ENCODE measurements at regions not wholly inside any gene's neighbourhood (a gene's known extent, or its start where the extent isn't known, plus 50 kb on each side); places are given as distances from the start of the nearest gene placed in this dataset.

- TF ChIP-seq POLR2AphosphoS5 (IDR thresholded peaks at IDR 0.05; ENCODE audit: borderline replicate concordance, low read depth, low read length): no peak
- no peak for TF ChIP-seq FOXP2 (optimal IDR thresholded peaks at IDR 0.05; ENCODE audit: control extremely low read depth, extremely low read length, insufficient read depth)
- no peak for TF ChIP-seq EZH2 (IDR thresholded peaks at IDR 0.05)
These were observed 52.3 kb upstream of the TRIM9 start for GRCh38 chr14:51147183-51147582.
